PFSK-1 (cell line): ENCODE measurements at regions not wholly inside any gene's neighbourhood (a gene's known extent, or its start where the extent isn't known, plus 50 kb on each side); places are given as distances from the start of the nearest gene placed in this dataset.

Experiments
- FOXP2 ChIP-seq: optimal IDR thresholded peaks from 2 replicates; pipeline ENCODE3; 2011; ENCODE audit warnings: borderline replicate concordance, control low read depth, inconsistent platforms; ENCODE audit not compliant: insufficient read depth; ENCODE audit errors: extremely low read length, extremely low read depth
- POLR2AphosphoS5 ChIP-seq: IDR thresholded peaks from 2 replicates; pipeline ENCODE4 v1.6.1; 2012; ENCODE audit warnings: low read depth, mild to moderate bottlenecking, control low read depth, low read length, moderate library complexity
- REST ChIP-seq, 2 experiments: IDR thresholded peaks; 2 replicates each; pipeline versions ENCODE4 v1.6.1 to v1.8.0; 2011 to 2012; ENCODE audit warnings: low read depth in 2 of 2, low read length in 2 of 2, control low read depth in 1 of 2, inconsistent platforms in 1 of 2, mild to moderate bottlenecking in 1 of 2, moderate library complexity in 1 of 2; ENCODE audit not compliant: insufficient read depth in 1 of 2
- SIN3A ChIP-seq: IDR thresholded peaks from 2 replicates; pipeline ENCODE4 v1.6.1; 2012; ENCODE audit warnings: mild to moderate bottlenecking, low read length, moderate library complexity, borderline replicate concordance; ENCODE audit not compliant: insufficient read depth
- TAF1 ChIP-seq: IDR thresholded peaks from 2 replicates; pipeline ENCODE4 v1.6.1; 2012; ENCODE audit warnings: low read length, control low read depth, borderline replicate concordance; ENCODE audit not compliant: insufficient read depth

- TF ChIP-seq POLR2AphosphoS5 (no peak), FOXP2 (no peak), TAF1 (no peak), SIN3A (no peak), REST (IDR thresholded peaks at IDR 0.05; ENCODE audit: insufficient read depth in 1 of 2, low read depth in 2 of 2, low read length in 2 of 2) (no peak)
Observed at GRCh38 chr12:127802271-127802670, 464.7 kb upstream of the TMEM132C start.

GRCh38 chr12:127803545-127803944 lies 463.4 kb upstream of the TMEM132C start:
- no peak for TF ChIP-seq POLR2AphosphoS5
- no peak for TF ChIP-seq REST (IDR thresholded peaks at IDR 0.05; ENCODE audit: insufficient read depth in 1 of 2, low read depth in 2 of 2, low read length in 2 of 2)
- TF ChIP-seq TAF1, result no peak
- no peak for TF ChIP-seq FOXP2
- TF ChIP-seq SIN3A, result no peak

DNA sequence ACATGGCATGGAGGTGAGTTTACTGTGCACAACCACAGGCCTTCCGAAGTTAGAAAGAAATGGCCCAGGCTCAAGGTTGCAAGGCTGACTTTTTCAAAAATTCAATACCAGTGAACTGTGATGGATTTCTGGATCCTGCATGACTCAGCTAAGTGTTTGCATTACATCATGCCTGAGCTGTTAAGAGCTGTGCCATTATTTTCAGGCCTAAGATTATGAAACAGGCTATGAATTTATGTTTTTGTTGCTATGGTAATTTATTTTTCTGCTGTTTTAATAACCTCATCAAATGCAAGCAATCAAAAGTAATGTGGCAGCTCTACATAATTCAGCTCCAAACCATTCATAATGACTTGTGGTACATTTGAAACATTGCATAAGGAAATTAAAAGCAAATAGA lies 457.7 kb upstream of the TMEM132C start:
- TF ChIP-seq REST (IDR thresholded peaks at IDR 0.05; ENCODE audit: insufficient read depth in 1 of 2, low read depth in 2 of 2, low read length in 2 of 2) (no peak), FOXP2 (no peak), SIN3A (no peak), TAF1 (no peak), POLR2AphosphoS5 (no peak)

DNA sequence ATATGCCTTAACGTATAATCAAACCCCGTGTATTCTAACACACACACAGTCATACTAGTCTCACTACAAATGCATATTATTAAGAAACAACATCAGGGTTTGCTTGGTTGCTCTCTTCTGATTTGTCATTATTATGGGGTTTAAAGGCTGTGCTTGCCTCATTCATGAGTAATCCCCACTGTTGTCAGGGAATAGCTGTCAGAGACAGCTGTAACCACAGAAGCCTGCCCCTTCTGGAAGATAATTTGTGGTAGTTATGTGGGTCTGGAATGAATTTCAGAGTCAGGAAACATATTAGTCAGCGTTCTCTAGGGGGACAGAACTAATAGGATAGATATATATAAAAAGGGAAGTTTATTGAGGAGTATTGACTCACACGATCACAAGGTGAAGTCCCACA lies 456.9 kb upstream of the TMEM132C start:
- TF ChIP-seq TAF1 (no peak), SIN3A (peak; percentile 64; the same call in 1 of the 2 replicates)

- TF ChIP-seq SIN3A, result no peak
- no peak for TF ChIP-seq FOXP2
- TF ChIP-seq POLR2AphosphoS5, result no peak
- TF ChIP-seq REST (IDR thresholded peaks at IDR 0.05; ENCODE audit: insufficient read depth in 1 of 2, low read depth in 2 of 2, low read length in 2 of 2), result no peak
- no peak for TF ChIP-seq TAF1
Observed at GRCh38 chr12:127811988-127812387, 455.0 kb upstream of the TMEM132C start.
